Stimulated activated CD4-positive, alpha-beta T cell treated with anti-CD3 and anti-CD28 coated beads, Interleukin-4, amount 100 ng/mL, for 48 hours (primary cell): ENCODE measurements at regions not wholly inside any gene's neighbourhood (a gene's known extent, or its start where the extent isn't known, plus 50 kb on each side); places are given as distances from the start of the nearest gene placed in this dataset.

Experiments used
- DNase-seq, 2 donors: peaks; one replicate each; pipeline ENCODE4 v3.0.0-alpha.2; 2020; ENCODE audit warnings: low read depth in 2 of 2

GRCh38 chr16:86040496-86040895 lies 141.5 kb downstream of the IRF8 start:
- DNase-seq, result no peak

- DNase-seq, result no peak
Measured at GRCh38 chr16:86041215-86041614, 142.3 kb downstream of the IRF8 start.

GRCh38 chr16:86041807-86042206 lies 142.8 kb downstream of the IRF8 start:
- DNase-seq, result no peak

DNA sequence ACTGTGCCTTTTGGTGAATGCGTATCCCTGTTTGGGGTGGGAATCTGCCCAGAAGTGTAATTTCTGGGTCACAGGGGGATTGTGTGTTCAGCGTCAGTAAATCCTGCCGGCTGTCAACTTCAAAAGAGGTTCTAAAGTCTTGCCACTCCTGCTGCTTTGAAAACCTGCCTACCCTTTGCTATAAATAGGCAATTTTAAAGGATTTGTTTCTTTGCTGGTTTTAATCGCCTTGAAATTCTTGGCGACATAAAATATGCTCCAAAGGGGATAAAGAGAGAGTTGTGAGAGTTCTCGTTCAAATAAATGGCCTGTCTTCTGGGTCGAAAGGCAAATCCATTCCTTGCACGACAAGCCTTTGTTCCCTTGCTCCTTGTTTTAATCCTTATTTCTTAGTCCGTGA lies 143.4 kb downstream of the IRF8 start:
- no peak for DNase-seq

- no peak for DNase-seq
Measured at GRCh38 chr16:86042996-86043725, 144.2 kb downstream of the IRF8 start.

- DNase-seq, result peak; percentile 50 to 60
Measured at GRCh38 chr16:86044241-86044671, 145.3 kb downstream of the IRF8 start.

DNA sequence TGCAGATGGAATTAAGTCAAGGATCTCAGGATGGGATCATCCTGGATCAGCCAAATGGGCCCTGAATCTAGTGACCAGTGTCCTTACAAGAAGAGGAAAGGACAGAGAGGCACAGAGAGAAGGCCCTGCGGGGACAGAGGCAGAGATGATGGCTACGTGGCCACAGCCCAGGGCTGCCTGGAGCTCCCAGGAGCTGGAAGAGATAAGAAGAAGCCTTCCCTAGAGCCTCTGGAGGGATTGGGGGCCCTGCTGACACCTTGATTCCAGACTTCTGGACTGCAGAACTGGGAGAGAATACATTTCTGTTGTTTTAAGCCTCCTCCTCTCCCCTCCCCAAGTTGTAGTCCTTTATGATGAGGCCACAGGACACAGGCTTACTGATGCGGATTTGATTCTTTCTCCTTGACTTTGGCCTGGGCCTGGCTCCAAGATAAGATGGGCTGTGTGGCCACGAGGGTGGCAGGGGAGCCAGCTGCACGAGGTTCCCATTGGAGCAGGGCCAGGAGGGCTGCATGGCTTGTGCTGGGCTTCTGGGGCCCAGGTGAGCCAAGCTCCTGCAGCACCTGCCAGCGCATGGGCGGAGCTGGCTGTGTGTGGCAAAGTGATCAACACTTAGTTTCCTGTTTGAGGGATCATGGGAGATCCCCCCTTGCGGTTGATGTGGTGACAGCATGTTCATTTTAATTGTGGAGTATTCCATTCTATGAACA lies 146.1 kb downstream of the IRF8 start:
- no peak for DNase-seq

- no peak for DNase-seq
Measured at GRCh38 chr16:86045591-86045971, 146.6 kb downstream of the IRF8 start.

GRCh38 chr16:86046026-86046425 lies 147.1 kb downstream of the IRF8 start:
- DNase-seq, result no peak

GRCh38 chr16:86046667-86047270 lies 147.8 kb downstream of the IRF8 start:
- no peak for DNase-seq

- DNase-seq, result no peak
Measured at GRCh38 chr16:86048221-86048620, 149.3 kb downstream of the IRF8 start.

GRCh38 chr16:86048882-86049585 lies 150.1 kb downstream of the IRF8 start:
- no peak for DNase-seq

GRCh38 chr16:86049641-86050040 lies 150.7 kb downstream of the IRF8 start:
- DNase-seq, result no peak

- DNase-seq, result no peak
Measured at GRCh38 chr16:86050111-86050510, 151.1 kb downstream of the IRF8 start.

GRCh38 chr16:86050591-86051367 lies 151.8 kb downstream of the IRF8 start:
- DNase-seq, result no peak

DNA sequence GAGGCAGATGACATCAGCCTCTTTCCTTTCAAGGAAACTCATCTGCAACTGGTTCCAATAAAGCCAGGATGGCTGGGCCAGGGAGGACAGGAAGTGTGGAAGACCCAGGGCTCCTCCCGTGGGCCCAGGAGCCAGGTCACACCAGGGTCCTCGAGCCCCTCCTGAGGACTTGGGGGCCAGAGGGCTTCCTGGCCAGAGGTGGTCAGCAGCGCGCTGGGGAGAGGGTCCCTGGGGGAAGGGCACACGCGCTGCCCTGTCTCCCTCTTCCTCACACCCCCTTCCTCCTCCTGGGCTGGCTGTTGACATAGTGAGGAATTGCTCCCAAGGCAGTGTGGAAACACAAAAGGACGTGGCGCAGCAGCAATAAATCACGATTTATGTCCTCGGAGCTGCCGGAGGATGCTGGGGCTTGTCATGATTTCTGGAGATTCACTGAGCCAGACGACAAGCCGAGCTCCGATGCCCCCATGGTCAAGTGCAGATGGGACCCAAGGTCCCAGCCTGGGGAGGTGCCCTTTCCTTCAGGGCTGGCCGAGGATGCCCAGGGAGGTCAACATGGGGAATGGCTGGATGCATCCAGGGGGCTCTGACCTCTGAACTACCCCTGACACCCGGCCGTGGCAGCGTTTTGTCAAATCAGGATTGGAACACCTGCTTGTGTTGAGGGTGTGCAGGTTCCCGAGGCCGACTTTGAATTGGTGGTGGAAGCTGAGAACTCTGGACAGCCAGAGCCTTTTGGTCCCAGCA lies 152.6 kb downstream of the IRF8 start:
- DNase-seq, result no peak

- DNase-seq, result no peak
Measured at GRCh38 chr16:86052115-86052670, 153.2 kb downstream of the IRF8 start.

DNA sequence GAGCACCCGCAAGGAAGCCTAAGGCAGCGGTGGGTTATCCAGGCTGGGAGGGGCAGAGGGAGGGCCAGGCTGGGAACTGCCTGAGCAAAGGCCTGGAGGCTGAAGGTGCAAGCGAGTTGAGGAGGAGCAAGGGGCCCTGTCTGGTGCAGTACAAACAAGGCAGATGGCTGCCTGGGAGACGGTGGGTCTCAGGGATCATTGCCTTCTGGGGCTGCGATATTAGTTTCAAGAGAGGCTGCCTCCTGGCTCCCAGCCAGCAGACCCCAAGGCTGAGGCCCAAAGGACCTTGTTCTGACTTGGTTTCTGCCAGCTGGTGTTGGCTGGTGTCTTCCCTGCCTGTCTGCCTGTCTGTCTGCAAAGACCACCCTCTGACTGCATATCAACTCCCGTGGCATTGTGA lies 154.0 kb downstream of the IRF8 start:
- no peak for DNase-seq

DNA sequence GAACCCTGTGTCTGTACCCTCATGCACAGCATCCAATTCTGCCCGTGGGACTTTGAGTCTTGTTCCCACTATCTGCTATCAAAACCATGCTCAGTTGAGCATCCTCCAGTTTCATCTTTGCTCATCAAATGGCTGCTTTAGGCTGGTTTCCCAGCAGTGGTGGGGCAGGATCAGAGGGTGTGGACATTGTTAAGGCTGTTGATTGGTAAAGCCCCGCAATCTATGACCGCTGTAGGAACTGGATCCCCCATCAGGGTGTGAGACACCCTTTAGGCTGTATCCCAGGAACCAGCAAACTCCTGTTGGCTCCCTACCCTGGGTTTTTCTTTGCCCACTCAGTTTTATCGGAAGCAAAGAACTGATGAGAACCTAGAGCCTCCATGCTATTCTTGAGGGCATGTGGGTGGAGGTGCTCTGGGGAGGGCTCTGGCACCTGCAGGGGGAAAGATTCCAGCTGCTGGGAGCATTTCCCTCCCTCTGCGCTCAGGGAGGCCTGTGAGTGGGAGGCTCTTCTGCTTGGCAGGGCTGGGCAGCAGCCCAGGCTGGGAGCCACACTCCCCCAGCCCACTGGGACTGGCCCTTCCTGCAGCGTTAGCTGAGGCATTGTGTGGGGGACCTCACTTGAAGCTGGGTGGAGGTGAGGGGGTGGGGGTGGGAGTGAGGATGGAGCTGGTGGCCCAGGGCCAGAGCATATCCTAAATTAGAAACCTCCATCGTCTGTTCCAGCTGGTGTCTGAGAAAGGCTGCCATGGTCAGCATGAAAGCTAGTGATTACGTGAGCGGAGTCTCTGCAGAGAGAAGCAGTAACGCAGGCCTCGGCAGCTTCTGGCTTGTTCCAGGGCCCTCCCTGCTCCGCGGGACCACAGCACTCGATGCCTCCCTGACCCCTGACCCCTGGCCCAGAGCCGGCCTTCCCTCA lies 160.6 kb downstream of the IRF8 start:
- DNase-seq, result no peak
